H9 (cell line): ENCODE measurements at regions not wholly inside any gene's neighbourhood (a gene's known extent, or its start where the extent isn't known, plus 50 kb on each side); places are given as distances from the start of the nearest gene placed in this dataset.

Experiments used
- DNase-seq: peaks from one replicate; pipeline ENCODE4 v3.0.0-alpha.2; 2017
- H2AFZ ChIP-seq: one replicate; pipeline ENCODE4 v1.6.1; 2013; ENCODE audit warnings: mild to moderate bottlenecking, low read length, control low read depth, moderate library complexity
- H2AK5ac ChIP-seq: 2 replicates; pipeline ENCODE4 v1.6.1; 2013; ENCODE audit warnings: low read length, control low read depth, mixed read lengths; ENCODE audit not compliant: insufficient read length
- H2BK120ac ChIP-seq: one replicate; pipeline ENCODE4 v1.6.1; 2013; ENCODE audit warnings: low read depth, mild to moderate bottlenecking, low read length, control low read depth, inconsistent platforms; ENCODE audit not compliant: poor library complexity, severe bottlenecking
- H2BK12ac ChIP-seq: 2 replicates; pipeline ENCODE4 v1.6.1; 2013; ENCODE audit warnings: low read length, control low read depth, mixed read lengths, low read depth; ENCODE audit not compliant: insufficient read length
- H2BK15ac ChIP-seq: 2 replicates; pipeline ENCODE4 v1.6.1; 2013; ENCODE audit warnings: low read depth, low read length, control low read depth
- H2BK20ac ChIP-seq: one replicate; pipeline ENCODE4 v1.6.1; 2013; ENCODE audit warnings: low read depth, mild to moderate bottlenecking, low read length, control low read depth, inconsistent platforms; ENCODE audit not compliant: poor library complexity, severe bottlenecking
- H2BK5ac ChIP-seq: 2 replicates; pipeline ENCODE4 v1.6.1; 2013; ENCODE audit warnings: low read length, control low read depth, mixed read lengths; ENCODE audit not compliant: insufficient read length
- H3K14ac ChIP-seq: 2 replicates; pipeline ENCODE4 v1.6.1; 2013; ENCODE audit warnings: low read length, control low read depth; ENCODE audit not compliant: insufficient read depth
- H3K18ac ChIP-seq: 2 replicates; pipeline ENCODE4 v1.6.1; 2013; ENCODE audit warnings: low read depth, mild to moderate bottlenecking, mixed read lengths, low read length, control low read depth; ENCODE audit not compliant: insufficient read length
- H3K23ac ChIP-seq: 2 replicates; pipeline ENCODE4 v1.6.1; 2013; ENCODE audit warnings: low read length, control low read depth, mixed read lengths, low read depth; ENCODE audit not compliant: insufficient read length
- H3K23me2 ChIP-seq: 2 replicates; pipeline ENCODE4 v1.6.1; 2013; ENCODE audit warnings: low read depth, mild to moderate bottlenecking, mixed read lengths, low read length, control low read depth; ENCODE audit not compliant: insufficient read length, poor library complexity, severe bottlenecking
- H3K27ac ChIP-seq: 2 replicates; pipeline ENCODE4 v1.5.1; 2013; ENCODE audit warnings: low read length, control low read depth, mixed read lengths, low read depth; ENCODE audit not compliant: insufficient read length
- H3K27me3 ChIP-seq: 2 replicates; pipeline ENCODE4 v1.6.1; 2013; ENCODE audit warnings: low read length, control low read depth, inconsistent platforms; ENCODE audit not compliant: insufficient read depth
- H3K4ac ChIP-seq: 2 replicates; pipeline ENCODE4 v1.6.1; 2013; ENCODE audit warnings: low read depth, mild to moderate bottlenecking, control low read depth, inconsistent platforms, low read length, moderate library complexity
- H3K4me1 ChIP-seq: 2 replicates; pipeline ENCODE4 v1.6.1; 2013; ENCODE audit warnings: low read length, control low read depth, inconsistent platforms; ENCODE audit not compliant: insufficient read depth
- H3K4me2 ChIP-seq: 2 replicates; pipeline ENCODE4 v1.6.1; 2013; ENCODE audit warnings: low read length, control low read depth, mixed read lengths; ENCODE audit not compliant: insufficient read length, insufficient read depth
- H3K56ac ChIP-seq: 2 replicates; pipeline ENCODE4 v1.6.1; 2013; ENCODE audit warnings: low read depth, mild to moderate bottlenecking, mixed read lengths, low read length, control low read depth; ENCODE audit not compliant: insufficient read length
- H3K79me1 ChIP-seq: 2 replicates; pipeline ENCODE4 v1.6.1; 2013; ENCODE audit warnings: low read depth, mild to moderate bottlenecking, moderate library complexity, low read length, control low read depth, inconsistent platforms; ENCODE audit not compliant: insufficient read depth, poor library complexity, severe bottlenecking
- H3K79me2 ChIP-seq: 2 replicates; pipeline ENCODE4 v1.6.1; 2013; ENCODE audit warnings: low read length, control low read depth, inconsistent platforms; ENCODE audit not compliant: insufficient read depth
- H3K9ac ChIP-seq: 2 replicates; pipeline ENCODE4 v1.6.1; 2013; ENCODE audit warnings: low read length, control low read depth, mixed read lengths; ENCODE audit not compliant: insufficient read length; ENCODE audit errors: extremely low read depth
- H3K9me3 ChIP-seq: one replicate; pipeline ENCODE4 v1.6.1; 2013; ENCODE audit warnings: low read depth, low read length, inconsistent platforms; ENCODE audit not compliant: control insufficient read depth
- H3T11ph ChIP-seq: one replicate; pipeline ENCODE4 v1.6.1; 2013; ENCODE audit warnings: mild to moderate bottlenecking, low read length, control low read depth, inconsistent platforms
- H4K20me1 ChIP-seq: one replicate; pipeline ENCODE4 v1.6.1; 2013; ENCODE audit not compliant: control insufficient read depth, insufficient read length, insufficient read depth
- H4K5ac ChIP-seq: 2 replicates; pipeline ENCODE4 v1.6.1; 2013; ENCODE audit warnings: low read depth, mild to moderate bottlenecking, mixed read lengths, low read length, control low read depth; ENCODE audit not compliant: insufficient read length
- H4K8ac ChIP-seq: replicated peaks from 2 replicates; pipeline ENCODE4 v1.6.1; 2013; ENCODE audit warnings: low read length, control low read depth, mixed read lengths, low read depth; ENCODE audit not compliant: insufficient read length
- H4K91ac ChIP-seq: 2 replicates; pipeline ENCODE4 v1.6.1; 2013; ENCODE audit warnings: low read depth, mild to moderate bottlenecking, moderate library complexity, mixed read lengths, low read length, control low read depth; ENCODE audit not compliant: insufficient read length
- H3K27ac Mint-ChIP-seq, 3 experiments: 2 replicates in 2 of 3; 3 replicates in 1 of 3; pipeline ENCODE4 v1.8.0; 2020 to 2021; ENCODE audit warnings: mixed read lengths in 3 of 3, mild to moderate bottlenecking in 1 of 3, moderate library complexity in 1 of 3
- H3K27me3 Mint-ChIP-seq: 2 replicates; pipeline ENCODE4 v1.8.0; 2021; ENCODE audit warnings: low read depth, mild to moderate bottlenecking, moderate library complexity, mixed read lengths
- H3K36me3 Mint-ChIP-seq, 3 experiments: 2 replicates in 2 of 3; 3 replicates in 1 of 3; pipeline ENCODE4 v1.8.0; 2020 to 2021; ENCODE audit warnings: low read depth in 3 of 3, mixed read lengths in 3 of 3; ENCODE audit not compliant: insufficient read depth in 1 of 3
- H3K4me1 Mint-ChIP-seq, 2 experiments: 2 replicates each; pipeline ENCODE4 v1.8.0; 2020; ENCODE audit warnings: mixed read lengths in 2 of 2
- H3K4me3 Mint-ChIP-seq, 2 experiments: 2 replicates in 1 of 2; 3 replicates in 1 of 2; pipeline ENCODE4 v1.8.0; 2020 to 2021; ENCODE audit warnings: mild to moderate bottlenecking in 2 of 2, mixed read lengths in 2 of 2, moderate library complexity in 1 of 2
- H3K9me3 Mint-ChIP-seq, 2 experiments: 2 replicates in 1 of 2; 3 replicates in 1 of 2; pipeline ENCODE4 v1.8.0; 2020; ENCODE audit warnings: mild to moderate bottlenecking in 2 of 2, mixed read lengths in 2 of 2, moderate library complexity in 1 of 2
- CTCF ChIP-seq: fragments of 200-600 bp; sonication (generic); conservative IDR thresholded peaks from 3 replicates; pipeline ENCODE4 v1.8.0; 2021; ENCODE audit warnings: antibody characterized with exemption, mild to moderate bottlenecking
- WGBS: extraction: QIAGEN DNeasy Blood & Tissue Kit; methylation state at CpG from one replicate; pipeline ENCODE4 v1.1.7; 2013; ENCODE audit warnings: missing lambda C conversion rate, low lambda C conversion rate, mixed read lengths; ENCODE audit not compliant: insufficient read length; ENCODE audit errors: extremely low coverage; 5-methylcytosine and 5-hydroxymethylcytosine counted together

- Histone ChIP-seq H2BK5ac (no peak overlapping the region), H3K9me3 (no peaks in the 10 kb centered on the region), H2BK12ac (no peak overlapping the region), H3K79me1 (no peaks in the 10 kb centered on the region), H4K20me1 (no peaks in the 10 kb centered on the region), H2BK15ac (no peak overlapping the region), H3K18ac (no peak overlapping the region), H3T11ph (no peak overlapping the region), H4K5ac (no peak overlapping the region), H3K79me2 (no peaks in the 10 kb centered on the region), H3K14ac (no peak overlapping the region), H4K8ac (no peak overlapping the region), H3K23me2 (no peaks in the 10 kb centered on the region), H2AFZ (no peak overlapping the region), H4K91ac (no peak overlapping the region), H3K27ac (no peak overlapping the region), H3K56ac (no peak overlapping the region), H2BK120ac (no peak overlapping the region), H3K23ac (no peak overlapping the region), H3K4me2 (no peak overlapping the region), H2AK5ac (no peak overlapping the region), H3K4me1 (no peaks in the 10 kb centered on the region), H2BK20ac (no peak overlapping the region), H3K9ac (no peak overlapping the region), H3K4ac (no peak overlapping the region), H3K27me3 (no peaks in the 10 kb centered on the region)
- peaks cover 5 to 15% of the 10 kb centered on the region in 2 experiments; a peak in 4 of 5 replicates for H3K9me3 Mint-ChIP-seq
- H3K27me3 Mint-ChIP-seq: no peaks in the 10 kb centered on the region
- no peak overlapping the region for H3K4me3 Mint-ChIP-seq
- DNase-seq: no peak
- peaks cover 9 to 11% of the 10 kb centered on the region in 2 experiments for H3K4me1 Mint-ChIP-seq
- H3K27ac Mint-ChIP-seq: no peak overlapping the region
- no peak for TF ChIP-seq CTCF
- H3K36me3 Mint-ChIP-seq: peaks cover 2 to 7% (median 4%) of the 10 kb centered on the region in 3 experiments; a peak in 4 of 7 replicates
- no CpG with 5 or more reads among the region's 5 CpGs for WGBS
Measured at GRCh38 chr5:58369513-58370190, 90.2 kb downstream of the PLK2 start.
